ENCODE measurements at regions not wholly inside any gene's neighbourhood (a gene's known extent, or its start where the extent isn't known, plus 50 kb on each side); places are given as distances from the start of the nearest gene placed in this dataset.

DNA sequence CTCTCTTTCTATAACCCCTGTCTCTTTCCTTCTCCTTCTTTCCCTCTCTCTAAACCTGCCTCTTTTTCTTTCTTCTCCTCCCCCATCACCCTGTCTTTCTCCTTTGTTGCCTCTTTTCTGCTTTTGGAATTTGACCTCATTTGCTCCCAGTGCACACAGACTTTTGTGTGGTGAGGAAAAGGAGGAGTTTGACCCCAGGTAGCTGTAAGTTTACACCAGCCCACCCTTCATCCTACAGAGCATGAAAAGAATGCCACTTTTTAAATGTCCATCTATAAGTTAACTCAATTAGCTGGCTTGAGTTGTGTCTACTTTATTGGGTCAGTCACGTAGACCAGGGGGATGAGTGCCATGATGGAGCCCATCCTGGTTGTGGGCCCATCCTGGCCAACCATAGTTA, 146.8 kb upstream of the SLC38A2 start:
- TF ChIP-seq, protein P1, sequence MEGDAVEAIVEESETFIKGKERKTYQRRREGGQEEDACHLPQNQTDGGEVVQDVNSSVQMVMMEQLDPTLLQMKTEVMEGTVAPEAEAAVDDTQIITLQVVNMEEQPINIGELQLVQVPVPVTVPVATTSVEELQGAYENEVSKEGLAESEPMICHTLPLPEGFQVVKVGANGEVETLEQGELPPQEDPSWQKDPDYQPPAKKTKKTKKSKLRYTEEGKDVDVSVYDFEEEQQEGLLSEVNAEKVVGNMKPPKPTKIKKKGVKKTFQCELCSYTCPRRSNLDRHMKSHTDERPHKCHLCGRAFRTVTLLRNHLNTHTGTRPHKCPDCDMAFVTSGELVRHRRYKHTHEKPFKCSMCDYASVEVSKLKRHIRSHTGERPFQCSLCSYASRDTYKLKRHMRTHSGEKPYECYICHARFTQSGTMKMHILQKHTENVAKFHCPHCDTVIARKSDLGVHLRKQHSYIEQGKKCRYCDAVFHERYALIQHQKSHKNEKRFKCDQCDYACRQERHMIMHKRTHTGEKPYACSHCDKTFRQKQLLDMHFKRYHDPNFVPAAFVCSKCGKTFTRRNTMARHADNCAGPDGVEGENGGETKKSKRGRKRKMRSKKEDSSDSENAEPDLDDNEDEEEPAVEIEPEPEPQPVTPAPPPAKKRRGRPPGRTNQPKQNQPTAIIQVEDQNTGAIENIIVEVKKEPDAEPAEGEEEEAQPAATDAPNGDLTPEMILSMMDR (IDR thresholded peaks at IDR 0.05 in 2 of 3, conservative IDR thresholded peaks at IDR 0.05 in 1 of 3; ENCODE audit: borderline replicate concordance in 1 of 3, insufficient read depth in 1 of 3, low read depth in 2 of 3, low read length in 2 of 3) = no peak
- no peak for TF ChIP-seq POLR2A (IDR thresholded peaks at IDR 0.05; ENCODE audit: borderline replicate concordance, extremely low read depth, insufficient read depth, insufficient read length)
- TF ChIP-seq SP1 (IDR thresholded peaks at IDR 0.05; ENCODE audit: low read depth) = no peak
- no peak for TF ChIP-seq RAD21 (IDR thresholded peaks at IDR 0.05; ENCODE audit: low read depth)
- TF ChIP-seq FOSL1 (IDR thresholded peaks at IDR 0.05; ENCODE audit: low read depth) = no peak
- TF ChIP-seq, protein P2, sequence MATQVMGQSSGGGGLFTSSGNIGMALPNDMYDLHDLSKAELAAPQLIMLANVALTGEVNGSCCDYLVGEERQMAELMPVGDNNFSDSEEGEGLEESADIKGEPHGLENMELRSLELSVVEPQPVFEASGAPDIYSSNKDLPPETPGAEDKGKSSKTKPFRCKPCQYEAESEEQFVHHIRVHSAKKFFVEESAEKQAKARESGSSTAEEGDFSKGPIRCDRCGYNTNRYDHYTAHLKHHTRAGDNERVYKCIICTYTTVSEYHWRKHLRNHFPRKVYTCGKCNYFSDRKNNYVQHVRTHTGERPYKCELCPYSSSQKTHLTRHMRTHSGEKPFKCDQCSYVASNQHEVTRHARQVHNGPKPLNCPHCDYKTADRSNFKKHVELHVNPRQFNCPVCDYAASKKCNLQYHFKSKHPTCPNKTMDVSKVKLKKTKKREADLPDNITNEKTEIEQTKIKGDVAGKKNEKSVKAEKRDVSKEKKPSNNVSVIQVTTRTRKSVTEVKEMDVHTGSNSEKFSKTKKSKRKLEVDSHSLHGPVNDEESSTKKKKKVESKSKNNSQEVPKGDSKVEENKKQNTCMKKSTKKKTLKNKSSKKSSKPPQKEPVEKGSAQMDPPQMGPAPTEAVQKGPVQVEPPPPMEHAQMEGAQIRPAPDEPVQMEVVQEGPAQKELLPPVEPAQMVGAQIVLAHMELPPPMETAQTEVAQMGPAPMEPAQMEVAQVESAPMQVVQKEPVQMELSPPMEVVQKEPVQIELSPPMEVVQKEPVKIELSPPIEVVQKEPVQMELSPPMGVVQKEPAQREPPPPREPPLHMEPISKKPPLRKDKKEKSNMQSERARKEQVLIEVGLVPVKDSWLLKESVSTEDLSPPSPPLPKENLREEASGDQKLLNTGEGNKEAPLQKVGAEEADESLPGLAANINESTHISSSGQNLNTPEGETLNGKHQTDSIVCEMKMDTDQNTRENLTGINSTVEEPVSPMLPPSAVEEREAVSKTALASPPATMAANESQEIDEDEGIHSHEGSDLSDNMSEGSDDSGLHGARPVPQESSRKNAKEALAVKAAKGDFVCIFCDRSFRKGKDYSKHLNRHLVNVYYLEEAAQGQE (IDR thresholded peaks at IDR 0.05; ENCODE audit: low read depth) = no peak
- TF ChIP-seq TCF7L2 (IDR thresholded peaks at IDR 0.05; ENCODE audit: borderline replicate concordance, extremely low read depth, insufficient read depth, insufficient read length) = no peak
- no peak for TF ChIP-seq EZH2phosphoT487 (IDR thresholded peaks at IDR 0.05; ENCODE audit: borderline replicate concordance)
- no peak for TF ChIP-seq JUND (IDR thresholded peaks at IDR 0.05)
- no peak for TF ChIP-seq POLR2AphosphoS5 (IDR thresholded peaks at IDR 0.05; ENCODE audit: low read depth, low read length)
- no peak for TF ChIP-seq CEBPB (IDR thresholded peaks at IDR 0.05; ENCODE audit: low read depth)
- no peak for TF ChIP-seq EZH2 (IDR thresholded peaks at IDR 0.05)
- no peak for TF ChIP-seq ZNF274 (IDR thresholded peaks at IDR 0.05; ENCODE audit: low read depth, low read length)

Measured in HCT116 (cell line).